Suppressor macrophage treated with lipopolysaccharide for 4 hours (primary cell): ENCODE measurements at regions not wholly inside any gene's neighbourhood (a gene's known extent, or its start where the extent isn't known, plus 50 kb on each side); places are given as distances from the start of the nearest gene placed in this dataset.
A peak's percentile ranks its signal among the peaks of the same experiment; 100 is the strongest.

ENCODE experiments used
- DNase-seq: peaks from one replicate; pipeline ENCODE4 v3.0.0-alpha.2; 2020

DNA sequence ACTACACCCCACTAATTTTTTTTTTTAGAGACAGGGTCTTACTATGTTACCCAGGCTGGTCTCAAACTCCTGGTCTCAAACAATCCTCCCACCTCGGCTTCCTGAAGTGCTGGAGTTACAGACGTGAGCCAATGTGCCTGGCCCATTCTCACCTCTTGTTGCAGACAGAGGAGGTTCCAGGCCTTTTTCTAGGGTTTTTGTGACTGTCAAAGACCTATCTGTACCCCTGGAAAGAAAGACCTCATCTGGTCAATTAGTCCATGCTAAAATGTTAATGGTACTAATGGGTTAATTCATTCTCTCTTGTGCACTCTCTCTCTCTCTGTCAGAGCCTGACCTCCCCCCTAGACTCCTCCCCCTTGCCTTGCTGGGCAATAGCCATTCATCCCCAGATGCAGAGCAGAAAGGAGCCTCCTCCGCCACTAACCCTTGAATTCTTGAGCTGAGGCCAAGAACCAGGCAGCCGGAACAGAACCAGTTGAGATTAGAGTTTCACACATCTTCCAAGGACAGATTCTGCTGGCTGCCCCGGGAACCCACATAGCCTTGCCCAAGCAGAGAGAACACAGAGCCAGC, 209.7 kb downstream of the SKIDA1 start:
- no peak for DNase-seq

- no peak for DNase-seq
Observed at GRCh38 chr10:21314906-21315644, 210.4 kb downstream of the SKIDA1 start.

DNA sequence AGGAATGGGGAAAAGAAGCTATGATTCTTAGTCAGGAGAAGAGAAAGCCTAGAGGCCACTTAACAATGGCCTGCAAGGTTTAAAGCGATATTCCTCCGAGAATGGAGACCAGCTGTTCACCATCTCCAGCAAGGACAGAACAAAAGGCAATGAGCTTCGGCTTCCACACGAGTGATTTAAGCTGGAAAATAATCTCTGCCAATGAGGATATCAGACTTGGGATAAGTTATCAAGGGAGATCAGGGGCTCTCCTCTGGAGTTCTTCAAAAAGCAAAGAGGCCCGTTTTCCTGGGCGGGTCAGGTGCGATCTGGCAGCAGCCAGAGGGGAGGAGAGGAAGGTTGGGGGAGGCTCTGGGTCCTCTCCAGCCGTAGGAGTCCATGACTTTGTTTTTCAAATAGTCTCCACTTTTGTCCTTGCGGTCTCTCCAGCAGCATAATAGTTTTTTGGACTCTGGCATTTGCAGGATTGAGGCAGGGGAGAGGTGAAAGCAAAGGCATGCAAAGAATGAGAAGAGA, 211.3 kb downstream of the SKIDA1 start:
- DNase-seq = no peak

- DNase-seq = no peak
Observed at GRCh38 chr10:21313691-21314090, 211.8 kb downstream of the SKIDA1 start.

- DNase-seq = no peak
Observed at GRCh38 chr10:21311426-21311825, 214.1 kb downstream of the SKIDA1 start.

GRCh38 chr10:21309427-21309826, 216.1 kb downstream of the SKIDA1 start:
- no peak for DNase-seq

DNA sequence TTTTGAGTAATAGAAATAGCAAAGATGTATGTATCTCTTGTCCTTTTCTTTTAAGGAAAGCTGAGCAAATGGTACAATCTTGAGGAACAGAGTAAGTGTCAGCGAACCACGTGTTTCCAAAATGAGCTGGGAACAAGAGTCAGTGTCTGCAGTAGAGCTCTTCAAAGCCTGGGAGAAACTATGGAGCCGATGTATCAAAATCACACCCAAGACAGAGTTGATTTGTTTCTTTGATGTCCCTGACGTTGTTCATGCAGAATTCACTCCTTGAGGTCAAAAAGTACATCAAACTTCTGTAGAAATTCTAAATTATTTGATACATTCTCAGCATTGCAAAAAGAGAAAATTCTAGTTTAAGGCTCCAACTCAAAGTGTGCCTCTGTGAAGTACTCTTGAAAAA, 216.5 kb downstream of the SKIDA1 start:
- no peak for DNase-seq

DNA sequence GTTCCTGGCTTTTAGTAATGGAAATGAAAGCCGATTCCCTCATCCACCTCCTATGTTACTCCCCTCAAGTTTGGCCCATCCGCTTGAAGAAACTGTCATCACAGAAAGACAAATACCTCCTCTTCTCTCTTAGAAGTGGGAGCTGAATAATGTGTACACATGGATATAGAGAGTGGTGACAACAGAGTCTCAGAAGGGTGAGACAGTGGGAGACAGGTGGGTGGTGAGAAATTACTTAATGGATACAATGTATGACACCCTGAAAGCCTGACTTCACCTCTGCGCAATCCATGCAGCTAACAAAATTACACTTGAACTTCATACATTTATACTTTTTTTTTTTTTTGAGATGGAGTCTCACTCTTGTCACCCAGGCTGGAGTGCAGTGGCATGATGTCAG, 217.5 kb downstream of the SKIDA1 start:
- DNase-seq = no peak

DNA sequence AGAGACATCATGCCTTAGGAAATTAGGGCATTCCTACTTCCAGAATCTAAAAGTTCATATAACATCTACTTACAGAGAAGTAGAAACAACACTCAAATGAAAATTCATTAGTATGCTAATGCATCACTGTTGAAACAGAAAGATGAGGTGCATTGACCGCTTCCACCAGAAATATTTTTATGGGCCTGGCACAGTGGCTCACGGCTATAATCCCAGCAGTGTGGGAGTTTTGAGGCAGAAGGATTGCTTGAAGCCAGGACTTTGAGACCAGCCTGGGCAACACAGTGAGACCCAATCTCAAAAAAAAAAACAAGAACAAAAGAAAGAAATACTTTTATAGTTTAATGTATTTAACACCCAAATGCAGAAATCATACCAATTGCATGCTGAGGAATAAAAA, 220.9 kb downstream of the SKIDA1 start:
- no peak for DNase-seq

GRCh38 chr10:21304198-21304597, 221.3 kb downstream of the SKIDA1 start:
- DNase-seq = no peak

- peak; percentile 72 for DNase-seq
Observed at GRCh38 chr10:21300551-21300950, 224.9 kb downstream of the SKIDA1 start.

DNA sequence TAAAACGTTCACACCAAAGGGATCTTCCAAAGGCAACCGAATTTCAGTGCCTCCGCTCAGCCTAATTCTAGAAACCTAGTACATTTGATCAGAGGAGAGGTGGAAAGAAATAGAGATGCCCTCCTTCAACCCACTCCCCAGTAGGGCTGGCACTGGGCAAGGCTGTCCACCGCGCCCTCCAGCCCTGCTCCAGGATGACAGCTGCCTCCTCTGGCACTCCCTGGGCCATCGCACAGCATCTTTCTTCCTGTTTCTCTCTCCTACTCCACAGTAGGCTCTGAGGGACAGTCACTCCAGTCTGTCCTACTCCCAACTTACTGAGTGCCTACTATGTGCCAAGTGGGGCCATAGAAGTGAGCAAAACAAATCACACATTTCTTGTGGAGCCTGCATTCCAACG, 226.2 kb downstream of the SKIDA1 start:
- DNase-seq = no peak

DNA sequence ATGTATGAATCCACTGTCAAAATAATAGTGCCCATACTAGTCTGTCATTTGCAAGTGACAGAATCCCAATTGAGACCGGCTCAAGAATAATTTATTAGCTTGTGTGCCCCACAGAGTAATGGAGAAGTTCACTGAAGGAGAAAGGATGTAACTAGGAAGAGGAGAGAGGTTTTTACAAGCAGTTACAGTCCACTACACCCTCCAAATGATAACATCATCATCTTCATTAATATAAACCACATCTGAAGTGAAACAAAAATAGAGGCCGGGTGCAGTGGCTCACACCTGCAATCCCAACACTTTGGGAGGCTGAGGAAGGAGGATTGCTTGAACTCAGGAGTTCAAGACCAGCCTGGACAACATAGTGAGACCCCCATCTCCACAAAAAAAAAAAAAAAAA, 226.8 kb downstream of the SKIDA1 start:
- DNase-seq = no peak

- no peak for DNase-seq
Observed at GRCh38 chr10:21297603-21298383, 227.7 kb downstream of the SKIDA1 start.

DNA sequence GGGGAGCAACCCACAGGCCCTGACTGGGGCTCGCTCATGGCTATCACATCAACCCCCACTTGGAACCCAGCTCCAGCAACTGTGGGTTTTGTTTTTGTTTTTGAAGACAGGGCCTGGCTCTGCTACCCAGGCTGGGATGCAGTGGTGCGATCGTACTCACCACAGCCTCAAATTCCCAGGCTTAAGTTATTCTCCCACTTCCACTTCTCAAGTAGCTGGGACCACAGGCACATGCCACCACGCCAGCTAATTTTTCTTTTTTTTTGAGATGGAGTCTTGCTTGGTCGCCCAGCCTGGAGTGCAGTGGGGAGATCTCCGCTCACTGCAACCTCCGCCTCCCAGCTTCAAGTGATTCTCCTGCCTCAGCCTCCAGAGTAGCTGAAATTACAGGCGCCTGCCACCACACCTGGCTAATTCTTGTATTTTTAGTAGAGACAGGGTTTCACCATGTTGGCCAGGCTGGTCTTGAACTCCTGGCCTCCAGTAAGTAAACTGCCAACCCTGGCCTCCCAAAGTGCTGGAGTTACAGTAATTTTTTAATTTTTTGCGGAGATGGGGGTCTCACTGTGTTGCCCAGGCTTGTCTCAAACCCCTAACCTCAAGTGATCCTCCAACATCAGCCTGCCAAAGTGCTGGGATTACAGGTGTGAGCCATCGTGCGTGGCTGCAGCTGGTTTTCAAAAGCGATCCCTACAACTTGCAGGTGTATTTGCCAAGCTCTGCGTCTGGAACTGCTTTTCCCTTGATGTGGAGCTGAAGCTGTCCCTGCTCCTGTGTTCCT, 228.7 kb downstream of the SKIDA1 start:
- no peak for DNase-seq

- no peak for DNase-seq
Observed at GRCh38 chr10:21293518-21294356, 231.7 kb downstream of the SKIDA1 start.

- DNase-seq = peak; percentile 5
Observed at GRCh38 chr10:21292763-21293517, 232.5 kb downstream of the SKIDA1 start.

GRCh38 chr10:21290499-21291160, 234.9 kb downstream of the SKIDA1 start:
- DNase-seq = no peak

DNA sequence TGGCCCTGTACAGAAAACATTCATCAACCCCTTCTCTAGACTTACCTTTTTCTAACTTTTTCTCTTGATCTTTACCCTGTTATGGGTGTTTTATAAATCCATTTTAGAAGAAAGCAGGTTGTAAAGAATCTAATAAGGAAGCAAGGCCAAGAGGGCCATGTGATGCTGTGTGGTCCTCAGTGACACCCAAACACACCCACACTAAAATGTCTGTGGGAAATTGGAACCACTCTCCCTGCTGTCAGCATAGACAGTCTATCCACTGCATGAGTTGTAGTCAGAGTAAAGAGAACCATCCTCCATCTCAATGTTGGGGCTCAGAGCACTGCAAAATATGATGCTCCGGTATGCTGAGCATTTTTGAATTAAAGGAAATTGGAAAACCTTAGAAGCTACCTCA, 235.5 kb downstream of the SKIDA1 start:
- peak; percentile 15 for DNase-seq

GRCh38 chr10:21289271-21289670, 236.2 kb downstream of the SKIDA1 start:
- DNase-seq = no peak
